NCI-H526 (cell line): ENCODE measurements at regions not wholly inside any gene's neighbourhood (a gene's known extent, or its start where the extent isn't known, plus 50 kb on each side); places are given as distances from the start of the nearest gene placed in this dataset.
"Not testable (repeated sequence)": the region's sequence is repeated elsewhere in the genome, so short reads cannot be mapped to it uniquely, and the experiment has no call there.

ENCODE experiments used
- DNase-seq, 2 experiments: peaks; one replicate each; lab custom pipeline; 2025; lab: John Stamatoyannopoulos, UW

DNA sequence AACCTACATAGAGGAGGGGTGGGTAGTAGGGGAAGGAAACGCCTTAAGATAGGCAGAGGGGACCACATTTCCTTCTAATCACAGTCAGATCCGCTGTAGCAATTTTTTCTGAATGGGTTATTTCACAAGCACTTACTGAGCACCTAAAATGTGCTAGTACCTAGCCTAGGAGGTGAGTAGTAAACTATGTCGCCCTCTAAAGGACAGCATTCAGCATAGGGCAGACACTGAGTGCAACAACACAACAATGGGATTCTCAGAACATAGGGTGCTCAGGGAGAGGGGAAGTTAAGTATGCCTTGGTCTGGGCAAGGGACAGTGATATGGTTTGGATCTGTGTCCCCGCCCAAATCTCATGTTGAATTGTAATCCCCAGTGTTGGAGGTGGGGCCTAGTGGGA is 166.1 kb upstream of the RAB6C start:
- peak in 1 of 2 experiments; percentile 47 for DNase-seq

DNA sequence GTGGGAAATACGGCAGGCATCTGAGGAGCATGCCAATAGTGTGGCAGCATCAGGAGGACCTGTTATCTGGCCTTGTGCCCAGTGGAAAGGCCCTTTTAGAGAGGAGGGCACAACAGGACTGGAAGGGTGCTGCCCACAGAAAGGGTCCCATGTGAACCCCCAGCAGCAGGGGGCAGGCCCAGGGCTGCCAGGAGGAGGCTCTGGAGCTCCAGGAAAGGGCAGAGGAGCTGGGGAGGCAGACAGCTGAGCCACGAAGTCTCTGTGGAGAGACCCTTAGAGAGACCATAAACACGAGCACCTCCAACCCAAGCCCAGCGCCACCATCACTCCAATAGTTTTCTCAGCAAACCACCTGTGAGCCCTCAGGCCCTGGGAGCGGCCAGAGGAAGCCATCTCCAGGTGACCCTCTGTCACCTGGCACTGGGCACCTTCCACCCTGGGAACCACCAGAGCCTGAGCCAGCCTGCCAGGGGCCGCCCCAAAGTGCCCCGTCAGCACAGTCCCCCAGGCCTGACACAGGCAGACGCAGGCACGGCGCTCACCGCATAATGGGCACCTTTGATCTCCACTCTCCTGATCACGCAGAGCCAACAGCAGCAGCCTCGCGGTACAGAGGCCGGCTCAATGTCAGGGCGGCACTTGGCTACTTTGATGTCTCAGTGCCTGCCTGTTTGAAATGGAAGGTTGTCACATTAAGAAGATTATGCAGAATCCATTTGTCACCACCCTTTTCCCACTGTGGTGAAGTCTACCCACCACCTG is 162.5 kb upstream of the RAB6C start:
- no peak for DNase-seq

DNA sequence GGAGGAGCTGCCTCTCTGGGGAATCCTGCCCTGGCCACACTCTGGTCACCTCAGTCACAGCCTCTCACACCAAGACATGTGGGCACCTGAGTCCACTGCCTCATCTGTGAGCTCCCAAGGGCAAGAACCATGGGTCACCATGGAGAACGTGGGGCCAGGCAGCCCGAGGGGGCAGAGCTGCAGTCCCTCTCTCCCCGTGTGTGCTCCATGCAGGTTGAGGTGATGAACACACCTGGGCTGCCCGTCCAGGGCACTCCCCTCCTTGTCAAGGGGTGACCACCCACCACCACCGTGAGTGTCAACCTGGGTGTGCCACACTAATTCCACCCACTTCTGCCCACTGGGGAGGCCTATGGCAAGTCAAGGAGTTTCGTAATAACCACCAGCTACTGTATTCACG is 159.6 kb upstream of the RAB6C start:
- no peak for DNase-seq

DNA sequence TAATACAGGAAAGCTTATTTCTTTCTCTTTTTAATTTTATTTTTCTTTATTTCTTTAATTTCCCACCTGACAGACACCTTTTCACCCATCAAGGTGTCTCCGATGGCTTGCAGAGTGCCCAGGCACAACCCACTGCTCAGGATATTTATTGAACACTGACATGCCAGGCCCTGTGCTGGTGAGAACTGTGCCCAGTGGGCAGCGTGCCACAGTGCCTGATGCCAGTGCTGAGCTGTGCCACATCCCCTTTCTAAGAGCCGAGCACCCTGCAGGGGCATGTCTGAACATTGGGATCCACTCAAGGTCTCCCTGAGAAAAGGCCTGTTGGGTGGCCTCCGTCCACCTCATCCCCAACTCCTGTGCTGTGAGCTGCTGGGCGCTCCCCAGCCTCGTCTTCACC is 158.6 kb upstream of the RAB6C start:
- no peak for DNase-seq

DNA sequence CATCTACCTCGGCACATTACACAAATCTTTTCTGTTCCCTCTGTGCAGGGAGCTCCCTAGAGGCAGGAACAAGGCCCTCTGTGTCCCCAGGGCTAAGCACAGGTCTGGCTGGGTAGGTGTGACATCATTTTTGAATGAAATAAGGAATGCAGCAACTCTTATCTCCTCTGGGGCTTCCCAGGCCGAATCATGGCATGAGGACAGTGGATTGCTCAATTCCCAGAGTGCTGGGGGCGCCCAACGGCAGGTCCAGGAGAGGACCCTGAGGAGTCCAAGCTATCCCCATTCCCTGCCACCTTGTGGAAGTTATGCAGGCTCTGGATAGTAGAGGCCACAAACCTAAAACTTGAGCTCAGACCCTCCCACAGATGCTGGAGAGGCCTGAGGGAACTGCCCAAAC is 158.0 kb upstream of the RAB6C start:
- no peak for DNase-seq

DNA sequence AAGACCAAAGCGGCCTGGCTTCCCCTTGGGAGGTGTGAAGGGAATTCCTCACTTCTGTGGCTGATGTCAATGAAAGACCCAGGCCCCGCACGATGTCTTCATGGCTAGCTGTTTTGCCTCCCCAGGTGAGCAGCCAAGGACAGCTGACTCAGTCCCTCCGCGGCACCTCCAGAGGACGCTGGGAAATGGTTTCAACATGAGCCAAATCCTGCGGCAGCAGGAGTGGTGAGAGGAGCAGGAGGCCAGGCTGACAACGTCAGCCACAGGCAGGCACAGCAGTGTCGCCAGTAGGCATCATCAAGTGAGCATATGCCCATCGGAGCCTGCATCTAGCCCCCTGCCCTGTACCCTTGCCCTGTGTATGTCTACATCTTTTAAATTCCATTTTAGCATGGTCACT is 156.4 kb upstream of the RAB6C start:
- DNase-seq, result no peak

DNA sequence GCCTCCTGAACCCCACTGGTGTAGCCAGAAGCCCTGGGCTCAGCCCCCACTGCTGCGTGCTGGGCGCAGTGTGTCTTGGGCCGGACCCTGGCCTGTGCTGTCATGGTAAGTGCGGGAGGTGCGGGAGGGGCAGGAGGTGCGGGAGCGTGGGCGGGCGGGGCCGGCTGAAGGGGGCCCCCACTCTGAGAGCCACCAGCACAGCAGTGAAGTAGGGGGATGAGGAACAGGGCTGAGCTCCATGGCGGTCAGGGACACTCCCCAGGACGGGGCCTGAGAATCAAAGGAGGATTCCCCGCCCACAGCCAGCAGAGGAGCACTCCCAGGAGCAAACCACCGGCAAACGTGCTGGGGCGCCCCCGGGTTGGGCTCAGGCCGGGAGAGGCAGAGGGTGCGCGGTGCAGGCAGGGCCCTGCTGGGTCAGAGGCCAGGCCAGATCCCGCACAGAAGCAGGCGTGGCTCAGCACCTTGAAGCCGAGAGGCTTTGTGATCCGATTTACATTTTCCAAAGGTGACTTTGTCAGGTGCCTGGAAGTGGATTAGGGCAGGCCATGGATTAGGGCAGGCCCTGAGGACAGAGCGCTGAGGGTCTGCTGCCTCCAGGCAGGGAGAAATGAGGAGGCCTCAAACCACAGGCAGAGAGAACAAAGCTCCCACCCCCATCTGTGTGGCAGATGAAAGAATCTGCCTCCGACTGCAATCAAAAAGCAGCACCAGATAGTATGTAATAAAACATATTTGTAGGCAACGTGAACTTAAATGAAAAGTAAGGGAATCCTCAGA is 152.0 kb upstream of the RAB6C start:
- DNase-seq, result peak in 1 of 2 experiments; percentile 6

DNA sequence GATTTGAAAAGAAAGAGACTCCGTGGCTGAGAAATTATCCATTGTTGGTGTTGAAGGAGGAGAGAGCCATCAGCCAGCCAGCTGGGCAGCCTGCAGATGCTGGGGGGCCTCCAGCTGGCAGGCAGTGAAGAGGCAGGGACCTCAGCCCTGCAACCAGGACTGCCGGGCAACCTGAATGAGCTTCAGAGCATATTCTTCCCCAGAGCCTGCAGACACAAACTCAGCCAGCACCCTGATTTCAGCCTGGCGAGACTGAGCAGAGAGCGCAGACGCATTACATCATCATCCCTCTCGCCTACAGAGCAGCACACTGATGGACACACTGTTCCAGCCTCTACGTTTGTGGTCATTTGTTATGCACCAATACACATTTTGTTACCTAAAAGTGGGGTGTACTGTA is 150.7 kb upstream of the RAB6C start:
- DNase-seq, result no peak

DNA sequence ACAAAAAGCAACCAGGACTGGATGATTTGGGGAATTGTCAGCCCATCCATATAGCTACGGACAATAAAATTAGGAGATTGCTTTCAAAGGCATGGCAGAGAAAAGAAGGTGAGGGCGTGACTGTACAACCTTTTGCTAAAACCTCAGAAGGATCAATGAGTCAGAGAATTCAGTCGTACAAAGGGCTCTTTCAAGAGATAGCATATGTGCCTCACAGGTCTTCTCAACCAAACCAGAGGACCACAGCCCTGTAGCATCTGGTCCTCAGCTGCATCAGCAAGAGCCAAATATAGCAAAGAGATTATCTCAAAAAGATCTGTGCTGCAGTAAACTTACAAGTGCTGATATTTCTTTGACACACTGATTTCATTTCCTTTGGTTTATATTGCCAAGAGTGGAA is 149.9 kb upstream of the RAB6C start:
- no peak for DNase-seq

DNA sequence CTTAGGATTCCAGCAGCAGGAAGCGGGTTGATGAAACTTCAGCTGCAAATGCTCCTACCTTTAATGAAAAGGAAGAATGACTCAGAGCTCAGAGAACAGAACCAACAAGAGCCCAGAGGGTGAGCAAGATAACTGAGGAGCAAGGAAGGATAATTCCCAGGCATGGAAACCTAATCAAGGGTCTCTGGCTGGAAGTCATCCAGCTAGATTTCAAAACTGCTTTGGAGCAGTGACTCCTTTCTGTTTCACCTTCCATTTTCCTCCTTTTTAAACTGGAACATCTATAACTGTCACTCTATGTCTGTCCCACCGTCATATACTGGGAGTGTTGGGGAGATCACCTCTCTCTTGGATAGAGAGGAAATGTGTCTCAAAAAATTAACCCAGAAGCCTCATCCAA is 148.4 kb upstream of the RAB6C start:
- no peak for DNase-seq

DNA sequence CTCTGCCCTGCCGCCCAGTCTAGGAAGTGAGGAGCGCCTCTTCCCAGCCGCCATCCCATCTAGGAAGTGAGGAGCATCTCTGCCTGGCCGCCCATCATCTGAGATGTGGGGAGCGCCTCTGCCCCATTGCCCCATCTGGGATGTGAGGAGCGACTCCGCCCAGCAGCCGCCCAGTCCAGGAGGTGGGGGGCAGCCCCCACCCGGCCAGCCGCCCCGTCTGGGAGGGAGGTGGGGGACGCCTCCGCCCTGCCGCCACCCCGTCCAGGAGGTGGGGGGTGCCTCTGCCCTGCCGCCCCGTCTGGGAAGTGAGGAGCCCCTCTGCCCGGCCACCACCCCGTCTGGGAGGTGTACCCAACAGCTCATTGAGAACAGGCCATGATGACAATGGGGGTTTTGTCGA is 146.0 kb upstream of the RAB6C start:
- not testable (repeated sequence) for DNase-seq

DNA sequence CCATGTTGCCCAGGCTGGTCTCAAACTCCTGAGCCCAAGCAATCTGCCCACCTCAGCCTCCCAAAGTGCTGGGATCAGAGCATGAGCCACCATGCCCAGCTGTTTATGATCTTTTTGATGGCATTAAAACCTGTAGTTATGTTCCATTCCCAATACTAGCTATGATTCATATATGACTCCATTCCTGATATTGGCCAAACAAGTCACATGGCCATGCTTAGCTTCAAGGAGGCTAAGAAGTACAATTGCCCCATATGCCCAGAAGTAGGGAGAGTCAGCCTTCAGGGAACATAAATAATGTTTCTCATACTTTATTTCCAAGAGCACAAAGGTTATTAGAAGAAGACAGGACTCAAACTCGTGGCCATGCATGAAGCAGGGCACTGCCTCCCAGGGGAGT is 132.4 kb upstream of the RAB6C start:
- no peak for DNase-seq

DNA sequence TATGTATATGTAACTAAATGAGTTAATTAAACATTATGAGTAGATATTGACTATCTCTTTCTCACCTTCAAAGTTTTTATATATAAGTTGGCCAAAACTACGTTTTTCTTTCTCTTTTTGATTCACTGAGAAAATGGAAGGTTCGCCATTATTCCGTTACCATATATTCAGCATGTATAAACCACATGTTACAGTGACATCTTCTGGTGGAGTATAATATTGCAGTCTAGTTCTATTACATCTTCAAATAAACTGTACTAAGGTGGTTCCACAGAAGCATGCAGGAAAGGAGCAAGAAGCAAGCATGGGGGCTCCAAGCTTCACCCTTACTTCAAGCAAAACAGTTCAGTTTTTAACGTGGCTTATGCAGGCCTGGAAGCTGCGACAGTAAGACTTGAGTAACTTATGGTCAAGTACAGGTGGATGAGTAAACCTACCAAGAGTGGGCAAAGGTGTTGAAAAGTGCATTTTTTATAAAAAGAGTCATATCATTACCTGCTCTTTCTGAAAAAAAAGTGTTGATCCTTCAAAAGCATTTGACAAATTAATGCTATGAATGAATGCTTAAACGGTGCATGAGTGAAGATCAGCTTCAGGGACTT is 129.8 kb upstream of the RAB6C start:
- peak; percentile 18 to 72 for DNase-seq

DNA sequence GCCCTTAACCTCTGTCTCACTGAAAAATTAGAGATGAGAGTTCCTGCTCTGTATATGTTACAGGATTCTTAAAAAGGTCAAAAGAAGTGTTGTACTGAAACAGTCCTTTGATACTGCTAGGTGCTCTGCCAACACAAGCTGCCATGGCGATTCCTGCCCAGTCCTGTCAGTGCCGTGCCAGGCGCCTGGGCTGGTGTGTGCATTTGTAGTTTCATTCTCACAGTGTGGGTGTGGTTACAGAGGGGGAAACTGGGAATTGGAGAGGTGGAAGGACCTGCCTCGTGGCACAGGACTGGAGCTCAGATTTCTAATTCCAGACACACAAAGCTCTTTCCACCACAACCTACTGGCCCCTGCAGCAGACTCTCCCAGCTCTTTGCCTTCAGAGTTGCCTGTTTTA is 122.3 kb upstream of the RAB6C start:
- DNase-seq, result peak; percentile 2 to 22

DNA sequence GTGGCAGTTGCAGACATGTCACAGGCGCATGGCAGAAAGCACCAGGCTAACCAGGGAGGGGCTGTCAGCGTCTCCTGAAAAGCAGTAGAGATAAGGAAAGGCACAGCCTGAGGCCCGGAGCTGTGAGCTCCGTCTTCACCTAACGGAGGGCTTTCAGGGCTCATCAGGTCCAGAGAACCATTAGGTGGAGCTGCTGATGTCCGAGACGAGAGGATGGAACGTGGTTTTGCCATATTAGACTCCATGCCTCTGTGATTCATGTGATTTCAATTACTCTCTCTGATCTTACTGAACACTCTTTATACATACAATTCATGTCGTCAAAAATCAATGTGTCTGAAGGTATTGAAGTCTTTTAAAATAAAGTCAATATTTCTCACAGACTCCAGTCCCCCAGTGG is 120.3 kb upstream of the RAB6C start:
- DNase-seq, result no peak

DNA sequence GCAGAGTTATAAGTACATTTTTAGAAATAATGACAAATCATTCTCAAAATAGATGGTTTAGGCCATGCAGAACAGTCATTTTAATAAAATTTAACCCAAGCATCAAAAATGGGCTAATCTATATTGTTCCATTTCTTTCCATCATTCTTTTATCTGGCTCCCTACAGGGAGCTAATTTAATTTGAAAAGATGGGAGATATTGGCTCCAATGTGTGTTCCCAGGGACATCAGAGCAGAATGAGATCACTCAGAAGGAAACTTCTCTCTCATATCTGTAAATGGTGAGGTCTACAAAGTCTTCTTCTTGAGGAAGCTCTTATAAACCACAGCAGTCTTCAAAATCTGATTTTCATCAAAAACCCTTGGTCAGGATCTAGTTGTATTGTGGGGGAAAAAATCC is 119.4 kb upstream of the RAB6C start:
- DNase-seq, result no peak

DNA sequence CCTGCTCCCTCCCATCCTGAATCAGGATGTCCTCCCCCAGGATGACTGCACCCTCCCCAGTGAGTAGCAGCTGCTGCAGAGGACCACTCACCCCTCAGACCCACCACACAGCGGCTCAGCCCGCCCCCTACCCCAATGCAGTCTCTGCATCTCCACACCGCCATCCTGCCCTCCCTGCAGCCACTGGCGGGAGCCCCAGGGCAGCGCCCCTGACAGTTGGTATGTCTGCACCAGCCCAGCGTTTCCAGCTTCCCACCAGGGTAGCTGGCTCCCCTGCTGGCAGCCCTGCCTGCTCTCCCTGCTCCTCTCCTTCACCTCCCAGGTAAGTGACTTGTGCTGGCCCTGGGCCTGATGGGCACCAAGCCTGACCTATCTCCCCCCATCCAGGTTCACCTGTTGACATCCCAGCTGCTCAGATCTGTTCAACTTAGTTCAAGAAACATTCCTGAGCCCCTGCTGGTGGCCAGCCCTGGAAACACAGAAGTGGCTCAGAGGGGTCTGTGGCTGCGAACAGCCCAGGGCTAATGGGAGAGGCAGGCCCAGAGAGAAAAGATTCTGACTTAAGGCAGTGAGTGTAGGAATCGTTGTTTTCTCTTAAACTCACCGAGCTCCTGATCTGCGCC is 117.7 kb upstream of the RAB6C start:
- no peak for DNase-seq

DNA sequence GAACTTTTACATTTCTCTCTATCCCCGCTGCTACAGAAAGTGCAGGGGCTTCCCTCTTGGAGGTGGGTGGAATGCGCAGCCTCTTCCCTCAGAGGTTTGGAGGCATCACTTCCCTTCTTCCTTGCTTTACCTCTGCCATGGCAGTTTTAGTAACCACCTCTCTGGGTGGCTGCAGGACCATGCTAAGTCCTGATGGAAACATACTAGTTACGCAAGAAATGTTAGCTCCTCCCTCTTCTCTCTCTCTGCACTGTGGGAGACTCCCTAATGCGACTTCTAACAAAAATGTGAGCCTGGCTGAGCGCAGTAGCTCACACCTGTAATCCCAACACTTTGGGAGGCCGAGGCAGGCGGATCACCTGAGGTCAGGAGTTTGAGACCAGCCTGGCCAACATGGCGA is 116.8 kb upstream of the RAB6C start:
- no peak for DNase-seq

DNA sequence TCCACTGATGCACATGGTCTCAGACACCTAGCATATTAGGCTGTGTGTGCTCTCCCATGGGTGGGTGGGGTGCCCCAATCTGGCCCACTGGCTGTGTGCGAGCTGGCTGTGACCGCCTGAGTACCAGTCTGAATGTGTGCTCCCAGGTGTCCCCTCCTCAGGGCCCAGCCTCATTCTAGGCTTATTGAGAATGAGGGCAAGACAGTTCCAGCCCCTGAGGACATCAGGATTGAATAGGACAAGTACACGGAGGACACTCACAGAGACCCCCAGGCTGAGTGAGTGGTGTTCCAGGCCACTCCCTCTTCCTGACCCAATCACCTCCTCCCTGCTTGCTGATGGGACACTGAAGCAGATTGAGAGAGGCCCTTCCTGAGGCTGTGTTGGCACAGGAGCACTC is 116.1 kb upstream of the RAB6C start:
- no peak for DNase-seq

DNA sequence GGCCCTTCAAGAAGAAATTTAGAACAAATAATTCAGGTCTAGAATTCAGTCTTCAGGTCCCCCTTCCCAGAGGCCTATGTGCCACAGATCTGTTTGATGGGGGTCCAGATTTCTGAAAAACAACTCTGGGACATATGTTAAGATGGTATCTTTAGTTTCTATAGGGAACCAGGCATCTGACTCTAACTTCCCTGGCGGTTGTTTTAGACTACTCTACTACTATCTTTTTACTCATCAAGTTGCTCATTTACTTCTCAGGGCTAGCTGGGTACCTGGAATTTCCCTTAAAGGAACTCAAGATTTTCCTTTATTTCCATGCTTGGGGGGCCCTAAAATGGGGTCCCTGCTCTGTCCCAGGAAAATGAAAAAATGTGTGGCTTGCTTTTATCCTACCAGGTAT is 114.7 kb upstream of the RAB6C start:
- no peak for DNase-seq

DNA sequence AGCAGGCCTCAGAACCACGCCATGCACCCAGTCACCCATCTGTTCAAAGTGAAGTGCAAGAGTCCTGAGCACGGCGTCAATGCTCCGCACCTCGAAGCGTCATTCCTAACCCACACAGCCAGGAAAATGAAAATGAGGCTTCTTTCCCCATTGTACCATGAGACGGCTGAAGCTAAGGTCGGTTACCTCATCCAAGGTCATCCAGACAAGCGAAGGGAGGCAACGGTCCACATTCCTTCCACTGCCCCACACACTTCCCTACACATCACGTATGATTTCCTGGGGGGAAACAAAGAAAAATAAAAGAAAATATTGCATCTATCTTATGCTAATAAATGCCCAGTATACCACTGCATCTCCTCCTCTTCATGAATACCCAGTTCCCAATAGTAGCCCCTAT is 113.5 kb upstream of the RAB6C start:
- no peak for DNase-seq

DNA sequence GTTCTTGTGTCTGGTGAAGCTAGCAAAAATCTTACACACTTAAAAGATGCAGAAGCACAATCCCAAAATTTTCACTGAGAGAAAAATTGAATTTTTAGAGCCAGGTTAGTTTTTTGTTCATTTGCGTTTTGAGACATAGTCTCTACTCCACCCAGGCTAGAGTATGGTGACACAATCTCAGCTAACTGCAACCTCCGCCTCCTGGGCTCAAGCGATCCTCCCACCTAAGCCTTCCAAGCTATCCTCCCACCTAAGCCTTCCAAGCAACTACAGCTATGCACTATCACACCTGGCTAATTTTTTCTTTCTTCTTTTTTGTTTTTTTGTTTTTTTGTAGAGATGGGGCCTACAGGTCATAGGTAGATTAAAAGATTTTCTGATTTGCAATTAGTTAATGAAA is 113.1 kb upstream of the RAB6C start:
- DNase-seq, result no peak

DNA sequence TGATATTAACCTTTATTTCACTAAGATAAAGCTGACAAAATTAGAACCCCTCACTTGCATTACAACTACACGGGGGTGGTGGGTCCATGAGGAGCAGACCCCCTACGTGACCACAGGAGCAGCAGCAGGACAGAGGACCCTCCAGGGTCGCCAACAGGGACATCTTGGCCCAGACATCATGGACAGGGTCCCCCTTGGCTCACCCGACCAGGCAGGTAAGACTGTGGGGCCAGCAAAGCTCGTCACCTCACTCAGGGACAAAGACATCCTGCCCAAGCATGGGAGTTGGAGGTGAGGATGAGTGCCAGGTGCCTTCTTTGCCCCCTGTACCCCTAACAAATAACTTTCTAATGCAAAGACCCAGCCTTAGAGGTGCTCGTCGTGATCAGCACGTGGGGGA is 111.3 kb upstream of the RAB6C start:
- DNase-seq, result no peak
